ENCODE measurements at regions not wholly inside any gene's neighbourhood (a gene's known extent, or its start where the extent isn't known, plus 50 kb on each side); places are given as distances from the start of the nearest gene placed in this dataset.

DNA sequence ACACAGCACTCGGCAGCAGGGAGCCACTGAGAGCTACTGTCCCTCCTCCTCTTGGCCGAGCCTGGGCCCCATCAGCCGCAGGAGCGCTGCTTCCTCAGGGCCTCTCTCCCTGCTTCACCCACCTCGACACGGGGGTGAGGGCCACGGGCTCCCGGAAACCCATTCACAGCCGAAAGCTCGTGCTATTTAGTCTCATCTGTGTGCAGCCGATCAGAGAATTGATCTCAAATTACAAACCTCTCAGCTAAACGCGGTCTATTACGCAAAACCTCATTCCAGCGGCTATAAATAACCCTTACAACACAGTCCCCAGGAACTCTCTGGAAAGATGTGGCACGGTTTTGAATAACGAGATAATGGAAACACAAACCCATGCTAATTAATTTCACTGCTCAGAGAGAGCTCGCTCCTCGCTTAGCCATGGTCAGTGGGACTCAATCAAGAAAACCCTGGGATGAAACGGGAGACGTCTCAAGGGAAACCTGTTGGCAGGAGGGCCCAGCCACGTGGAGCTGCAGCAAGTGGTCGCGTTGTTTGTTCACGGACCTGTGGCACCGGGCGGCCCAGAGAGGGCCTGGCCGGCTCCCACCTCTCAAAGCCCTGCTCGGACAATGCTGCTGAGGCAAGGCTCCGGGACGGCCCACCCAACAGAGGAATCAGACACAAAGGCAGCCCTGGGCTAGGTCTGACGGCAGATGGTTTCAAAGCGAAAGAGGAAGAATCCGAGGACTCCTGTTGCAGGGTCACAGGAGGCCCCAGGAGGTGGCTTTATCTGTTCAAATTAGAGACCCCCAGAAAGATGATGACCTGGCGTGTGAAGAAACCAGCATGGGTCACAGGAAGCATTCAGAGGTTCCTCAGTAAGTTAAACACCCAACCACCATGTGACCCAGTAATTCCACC lies 210.5 kb downstream of the CTTN start:
- no peak for DNase-seq (ENCODE audit: low spot score)
- no peak for TF ChIP-seq CTCF (IDR thresholded peaks at IDR 0.05)
- peaks cover 0 to 6% of the 10 kb centered on the region in 2 donors for H3K4me1 ChIP-seq
- no peaks in the 10 kb centered on the region for H3K36me3 ChIP-seq
- H3K9me3 ChIP-seq: no peaks in the 10 kb centered on the region
- H3K27ac ChIP-seq: no peak overlapping the region
- H3K4me3 ChIP-seq: no peak overlapping the region
- no peaks in the 10 kb centered on the region for H3K27me3 ChIP-seq

DNA sequence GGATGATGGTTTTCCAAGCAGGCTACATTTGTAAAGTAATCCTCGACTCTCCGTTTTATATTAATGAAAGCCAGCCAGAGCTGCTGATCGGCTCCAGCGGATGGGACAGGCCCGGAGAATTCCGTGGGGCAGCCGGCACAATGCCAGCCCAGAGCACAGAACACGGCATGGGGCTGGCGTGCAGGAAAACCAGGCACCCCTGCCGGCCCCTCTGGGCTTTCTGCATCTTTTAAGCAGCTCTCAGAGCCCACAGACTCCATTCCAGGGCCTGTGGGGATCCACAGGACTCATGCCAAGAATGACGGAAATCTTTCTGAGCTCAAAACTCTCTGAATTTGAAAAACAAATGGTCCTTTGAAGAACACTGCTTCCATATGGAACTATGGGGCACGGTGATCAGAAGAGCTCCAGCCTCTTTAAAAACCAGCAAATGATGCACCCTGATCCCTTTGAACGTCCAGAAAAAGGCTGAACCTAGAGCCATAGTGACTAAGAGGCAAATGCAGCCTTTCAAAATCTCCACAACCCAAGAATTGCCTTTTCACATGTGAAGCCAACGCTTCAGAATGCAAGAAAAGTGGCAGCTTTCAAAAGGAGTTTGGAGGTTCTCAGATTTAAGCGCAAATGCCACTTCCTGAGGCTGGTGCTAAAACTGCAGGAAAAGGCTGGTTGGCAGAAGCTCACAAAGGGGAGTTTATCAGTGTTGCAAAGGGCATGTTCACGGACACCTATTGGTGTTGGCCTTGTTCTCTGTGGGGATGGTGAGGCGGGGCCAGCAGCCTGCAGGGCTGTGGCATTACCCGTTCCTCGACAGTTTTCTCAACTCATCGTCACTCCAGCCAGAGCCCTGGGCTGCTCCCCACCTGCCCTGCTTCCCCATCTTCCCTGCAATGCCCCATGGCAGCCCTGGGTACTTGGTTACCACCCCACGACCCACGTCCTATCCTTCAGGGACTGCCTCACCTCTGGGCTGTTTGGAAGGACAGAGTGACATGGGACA lies 212.5 kb downstream of the CTTN start:
- Histone ChIP-seq H3K27me3 (no peaks in the 10 kb centered on the region), H3K27ac (no peak overlapping the region), H3K36me3 (no peaks in the 10 kb centered on the region), H3K9me3 (peaks cover 0 to 10% of the 10 kb centered on the region in 2 donors), H3K4me1 (peaks cover 0 to 6% of the 10 kb centered on the region in 2 donors), H3K4me3 (no peak overlapping the region)
- TF ChIP-seq CTCF (IDR thresholded peaks at IDR 0.05): no peak
- DNase-seq (ENCODE audit: low spot score): no peak

GRCh38 chr11:70611821-70612220 lies 213.5 kb downstream of the CTTN start:
- no peak for DNase-seq (ENCODE audit: low spot score)
- H3K27me3 ChIP-seq: no peaks in the 10 kb centered on the region

GRCh38 chr11:70612459-70613141 lies 214.3 kb downstream of the CTTN start:
- no peak for DNase-seq (ENCODE audit: low spot score)
- no peak for TF ChIP-seq CTCF (IDR thresholded peaks at IDR 0.05)

More at GRCh38 chr11:70611821-70612220, 213.5 kb downstream of the CTTN start:
- Histone ChIP-seq H3K27ac (no peak overlapping the region), H3K4me1 (peaks cover 0 to 6% of the 10 kb centered on the region in 2 donors), H3K36me3 (no peaks in the 10 kb centered on the region), H3K4me3 (no peak overlapping the region), H3K9me3 (peaks cover 0 to 10% of the 10 kb centered on the region in 2 donors)
- no peak for TF ChIP-seq CTCF (IDR thresholded peaks at IDR 0.05)

GRCh38 chr11:70614034-70614681 lies 215.8 kb downstream of the CTTN start:
- no peak for TF ChIP-seq CTCF (IDR thresholded peaks at IDR 0.05)
- no peak overlapping the region for H3K4me3 ChIP-seq
- H3K27me3 ChIP-seq: no peaks in the 10 kb centered on the region
- H3K27ac ChIP-seq: no peak overlapping the region
- H3K36me3 ChIP-seq: no peaks in the 10 kb centered on the region
- H3K9me3 ChIP-seq: peaks cover 0 to 10% of the 10 kb centered on the region in 2 donors
- H3K4me1 ChIP-seq: peaks cover 0 to 6% of the 10 kb centered on the region in 2 donors
- DNase-seq (ENCODE audit: low spot score): no peak

More at GRCh38 chr11:70612459-70613141, 214.3 kb downstream of the CTTN start:
- H3K27me3 ChIP-seq: no peaks in the 10 kb centered on the region
- H3K9me3 ChIP-seq: peaks cover 0 to 10% of the 10 kb centered on the region in 2 donors
- no peaks in the 10 kb centered on the region for H3K36me3 ChIP-seq
- no peak overlapping the region for H3K27ac ChIP-seq
- no peak overlapping the region for H3K4me3 ChIP-seq
- peaks cover 0 to 6% of the 10 kb centered on the region in 2 donors for H3K4me1 ChIP-seq

All from right atrium auricular region (tissue), 2 donors.